NCI-H2081 (cell line): ENCODE measurements at regions not wholly inside any gene's neighbourhood (a gene's known extent, or its start where the extent isn't known, plus 50 kb on each side); places are given as distances from the start of the nearest gene placed in this dataset.
"Not testable (repeated sequence)": the region's sequence is repeated elsewhere in the genome, so short reads cannot be mapped to it uniquely, and the experiment has no call there.

ENCODE experiments used
- DNase-seq, 2 experiments: peaks; one replicate each; lab custom pipeline; 2025; lab: John Stamatoyannopoulos, UW

- DNase-seq: peak in 1 of 2 experiments; percentile 13
Measured at GRCh38 chr3:34646911-34647460, 848.6 kb downstream of the PDCD6IP start.

GRCh38 chr3:34650131-34650530 lies 851.7 kb downstream of the PDCD6IP start:
- peak in 1 of 2 experiments; percentile 22 for DNase-seq

- DNase-seq: no peak
Measured at GRCh38 chr3:34668915-34669314, 870.5 kb downstream of the PDCD6IP start.

GRCh38 chr3:34669490-34669889 lies 871.1 kb downstream of the PDCD6IP start:
- no peak for DNase-seq

GRCh38 chr3:34675383-34676120 lies 877.1 kb downstream of the PDCD6IP start:
- no peak for DNase-seq

GRCh38 chr3:34676436-34676835 lies 878.0 kb downstream of the PDCD6IP start:
- DNase-seq: no peak

GRCh38 chr3:34678575-34678974 lies 880.1 kb downstream of the PDCD6IP start:
- no peak for DNase-seq

GRCh38 chr3:34679055-34679454 lies 880.6 kb downstream of the PDCD6IP start:
- DNase-seq: not testable (repeated sequence)

GRCh38 chr3:34683851-34684250 lies 885.4 kb downstream of the PDCD6IP start:
- DNase-seq: peak; percentile 18 to 62

GRCh38 chr3:34686541-34686940 lies 888.1 kb downstream of the PDCD6IP start:
- no peak for DNase-seq

GRCh38 chr3:34687671-34688070 lies 889.2 kb downstream of the PDCD6IP start:
- DNase-seq: no peak

GRCh38 chr3:34696831-34697230 lies 898.4 kb downstream of the PDCD6IP start:
- DNase-seq: no peak

- no peak for DNase-seq
Measured at GRCh38 chr3:34703053-34703452, 904.6 kb downstream of the PDCD6IP start.

GRCh38 chr3:34724916-34725499 lies 914.3 kb upstream of the ARPP21 start:
- DNase-seq: no peak

- DNase-seq: no peak
Measured at GRCh38 chr3:34725774-34726173, 913.6 kb upstream of the ARPP21 start.

GRCh38 chr3:34727700-34728099 lies 911.6 kb upstream of the ARPP21 start:
- DNase-seq: no peak

- no peak for DNase-seq
Measured at GRCh38 chr3:34742151-34742550, 897.2 kb upstream of the ARPP21 start.

GRCh38 chr3:34758630-34759261 lies 880.6 kb upstream of the ARPP21 start:
- DNase-seq: no peak

- no peak for DNase-seq
Measured at GRCh38 chr3:34777386-34777785, 861.9 kb upstream of the ARPP21 start.

- DNase-seq: no peak
Measured at GRCh38 chr3:34779092-34779491, 860.2 kb upstream of the ARPP21 start.

- no peak for DNase-seq
Measured at GRCh38 chr3:34780294-34780693, 859.0 kb upstream of the ARPP21 start.

GRCh38 chr3:34780973-34781372 lies 858.4 kb upstream of the ARPP21 start:
- DNase-seq: no peak

- DNase-seq: no peak
Measured at GRCh38 chr3:34782871-34783270, 856.5 kb upstream of the ARPP21 start.
